HEK293 (cell line): ENCODE measurements at regions not wholly inside any gene's neighbourhood (a gene's known extent, or its start where the extent isn't known, plus 50 kb on each side); places are given as distances from the start of the nearest gene placed in this dataset.

Experiments used
- CTCF ChIA-PET: fragments of 350-600 bp; formaldehyde crosslinking; extraction: SDS; loops from one replicate; lab custom pipeline; 2021; ENCODE audit warnings: antibody characterized with exemption; lab: Yijun Ruan, JAX
- POLR2A ChIA-PET: fragments of 300-600 bp; formaldehyde crosslinking; extraction: SDS; loops from one replicate; lab custom pipeline; 2020; ENCODE audit warnings: antibody characterized with exemption, inconsistent platforms; lab: Yijun Ruan, JAX
- H3K27ac ChIP-seq: fragments of 200-500 bp; sonication (Bioruptor generic); 2 replicates; pipeline ENCODE4 v1.5.1; 2014; ENCODE audit warnings: low read depth, low read length, control low read depth, inconsistent platforms; ENCODE audit errors: extremely low read depth
- H3K36me3 ChIP-seq, 2 experiments: fragments of 200-500 bp in 1 of 2; sonication (Bioruptor generic) in 1 of 2; 1 replicate in 1 of 2; 2 replicates in 1 of 2; pipeline ENCODE4 v1.5.1; 2014 to 2017; ENCODE audit warnings: inconsistent platforms in 2 of 2, low read length in 2 of 2; ENCODE audit not compliant: control insufficient read depth in 2 of 2, insufficient read depth in 1 of 2
- H3K4me1 ChIP-seq: fragments of 200-500 bp; sonication (Bioruptor generic); 2 replicates; pipeline ENCODE4 v1.5.1; 2014; ENCODE audit warnings: mild to moderate bottlenecking, low read length, inconsistent platforms; ENCODE audit not compliant: control insufficient read depth, insufficient read depth
- H3K4me3 ChIP-seq: 2 replicates; pipeline ENCODE4 v1.5.1; 2011; ENCODE audit warnings: low read depth, mild to moderate bottlenecking, control low read depth, low read length, moderate library complexity
- H3K9me3 ChIP-seq: fragments of 200-500 bp; sonication (Bioruptor generic); 2 replicates; pipeline ENCODE4 v1.5.1; 2014; ENCODE audit warnings: low read depth, low read length, inconsistent platforms; ENCODE audit not compliant: control insufficient read depth, insufficient read depth
- EGR2 ChIP-seq: fragments of 450-650 bp; formaldehyde crosslinking; IDR thresholded peaks from 2 replicates; pipeline ENCODE4 v1.5.1; 2016; ENCODE audit warnings: low read depth, missing biosample characterization, missing genetic modification characterization
- GLI2 ChIP-seq: fragments of 450-650 bp; formaldehyde crosslinking; IDR thresholded peaks from 2 replicates; pipeline ENCODE4; 2017; ENCODE audit warnings: missing biosample characterization, missing genetic modification characterization, low read depth, borderline replicate concordance
- KLF7 ChIP-seq: fragments of 450-650 bp; formaldehyde crosslinking; IDR thresholded peaks from 2 replicates; pipeline ENCODE4 v1.5.1; 2016; ENCODE audit warnings: missing biosample characterization, missing genetic modification characterization, borderline replicate concordance
- PRDM10 ChIP-seq: fragments of 450-650 bp; formaldehyde crosslinking; IDR thresholded peaks from 2 replicates; pipeline ENCODE4 v1.5.1; 2016; ENCODE audit warnings: missing biosample characterization, missing genetic modification characterization
- PRDM4 ChIP-seq: fragments of 450-650 bp; formaldehyde crosslinking; IDR thresholded peaks from 2 replicates; pipeline ENCODE4 v1.5.1; 2017; ENCODE audit warnings: missing biosample characterization, missing genetic modification characterization
- TRIM28 ChIP-seq: IDR thresholded peaks from 2 replicates; pipeline ENCODE4 v1.6.1; 2011; ENCODE audit warnings: low read length, control low read depth, borderline replicate concordance
- ZBTB49 ChIP-seq: fragments of 450-650 bp; formaldehyde crosslinking; IDR thresholded peaks from 2 replicates; pipeline ENCODE4 v1.5.1; 2016; ENCODE audit warnings: missing biosample characterization, missing genetic modification characterization, low read depth
- ZEB2 ChIP-seq: fragments of 450-650 bp; formaldehyde crosslinking; IDR thresholded peaks from 2 replicates; pipeline ENCODE4 v1.5.1; 2016; ENCODE audit warnings: missing biosample characterization, missing genetic modification characterization
- ZFHX2 ChIP-seq: fragments of 450-650 bp; formaldehyde crosslinking; conservative IDR thresholded peaks from 2 replicates; pipeline ENCODE4 v1.5.1; 2016; ENCODE audit warnings: missing biosample characterization, missing genetic modification characterization
- ZFP3 ChIP-seq: fragments of 450-650 bp; formaldehyde crosslinking; IDR thresholded peaks from 2 replicates; pipeline ENCODE4 v1.5.1; 2016; ENCODE audit warnings: low read depth, missing biosample characterization, missing genetic modification characterization
- ZNF157 ChIP-seq: fragments of 450-650 bp; formaldehyde crosslinking; IDR thresholded peaks from 2 replicates; pipeline ENCODE4 v1.5.1; 2016; ENCODE audit warnings: missing biosample characterization, missing genetic modification characterization
- ZNF221 ChIP-seq: fragments of 450-650 bp; formaldehyde crosslinking; IDR thresholded peaks from 2 replicates; pipeline ENCODE4 v1.5.1; 2017; ENCODE audit warnings: missing biosample characterization, missing genetic modification characterization, borderline replicate concordance
- ZNF280D ChIP-seq: fragments of 450-650 bp; formaldehyde crosslinking; IDR thresholded peaks from 2 replicates; pipeline ENCODE4 v1.5.1; 2016; ENCODE audit warnings: missing biosample characterization, missing genetic modification characterization
- ZNF544 ChIP-seq: fragments of 450-650 bp; formaldehyde crosslinking; IDR thresholded peaks from 2 replicates; pipeline ENCODE4 v1.5.0; 2017; ENCODE audit warnings: missing biosample characterization, missing genetic modification characterization
- ZNF571 ChIP-seq: fragments of 450-650 bp; formaldehyde crosslinking; IDR thresholded peaks from 2 replicates; pipeline ENCODE4 v1.5.0; 2017; ENCODE audit warnings: missing biosample characterization, missing genetic modification characterization
- ZNF654 ChIP-seq: fragments of 450-650 bp; formaldehyde crosslinking; IDR thresholded peaks from 2 replicates; pipeline ENCODE4 v1.5.1; 2016; ENCODE audit warnings: low read depth, missing biosample characterization, missing genetic modification characterization
- ZNF704 ChIP-seq: fragments of 450-650 bp; formaldehyde crosslinking; IDR thresholded peaks from 2 replicates; pipeline ENCODE4 v1.5.1; 2016; ENCODE audit warnings: missing biosample characterization, missing genetic modification characterization
- ZNF76 ChIP-seq: fragments of 450-650 bp; formaldehyde crosslinking; IDR thresholded peaks from 2 replicates; pipeline ENCODE4; 2016; ENCODE audit warnings: low read depth, missing biosample characterization, missing genetic modification characterization, borderline replicate concordance
- ZNF777 ChIP-seq: fragments of 450-650 bp; formaldehyde crosslinking; IDR thresholded peaks from 2 replicates; pipeline ENCODE4 v1.5.1; 2017; ENCODE audit warnings: missing biosample characterization, missing genetic modification characterization, borderline replicate concordance
- ZSCAN30 ChIP-seq: fragments of 450-650 bp; IDR thresholded peaks from 2 replicates; pipeline ENCODE4 v1.5.1; 2018; ENCODE audit warnings: missing biosample characterization, mild to moderate bottlenecking, missing genetic modification characterization, moderate library complexity
- ZSCAN4 ChIP-seq: fragments of 450-650 bp; formaldehyde crosslinking; IDR thresholded peaks from 2 replicates; pipeline ENCODE4 v1.5.1; 2017; ENCODE audit warnings: missing biosample characterization, missing genetic modification characterization

GRCh38 chr17:72334205-72334604 is 213.4 kb downstream of the SOX9 start (continued):
- no peak for TF ChIP-seq ZNF704 (tag by site-specific recombination)
- TF ChIP-seq ZFHX2, result peak; percentile 23; the same call in 1 of the 2 replicates
- TF ChIP-seq ZNF571, result no peak
- TF ChIP-seq GLI2 (tag by site-specific recombination), result no peak
- TF ChIP-seq TRIM28, result no peak
- TF ChIP-seq ZNF654 (tag by site-specific recombination), result peak; percentile 39
- TF ChIP-seq ZSCAN30 (tag by site-specific recombination), result no peak
- 0 out of 2 replicates have a peak, but pooled peaks have one; percentile 10 for TF ChIP-seq EGR2
- no peak for TF ChIP-seq ZNF157
- no peak for TF ChIP-seq ZNF777 (tag by site-specific recombination)

GRCh38 chr17:72336026-72336803 is 215.4 kb downstream of the SOX9 start:
- H3K36me3 ChIP-seq, result no peaks in the 10 kb centered on the region
- no peak overlapping the region for H3K27ac ChIP-seq
- CTCF ChIA-PET, result interaction anchor here (1.8 kb wide), 1 partner anchor 9 kb away, joined by 5 read pairs; no protein-coding TSS in a partner anchor
- peaks cover 9% of the 10 kb centered on the region; the same call in 1 of the 2 replicates for H3K4me1 ChIP-seq
- H3K4me3 ChIP-seq, result no peak overlapping the region
- POLR2A ChIA-PET, result interaction anchor here (1.1 kb wide), 1 partner anchor 215 kb away, joined by 6 read pairs; the partner anchor contains the start of gene SOX9
- H3K9me3 ChIP-seq, result no peaks in the 10 kb centered on the region
- TF ChIP-seq ZNF280D (tag by site-specific recombination), result no peak
- TF ChIP-seq ZBTB49 (tag by site-specific recombination), result no peak
- no peak for TF ChIP-seq ZSCAN4 (tag by site-specific recombination)
- no peak for TF ChIP-seq ZNF221 (tag by site-specific recombination)
- TF ChIP-seq ZNF76 (tag by site-specific recombination), result no peak
- TF ChIP-seq PRDM4 (tag by site-specific recombination), result peak; percentile 56; the same call in 1 of the 2 replicates
- TF ChIP-seq ZNF544, result no peak
- peak; percentile 91 for TF ChIP-seq PRDM10 (tag by site-specific recombination)
- TF ChIP-seq ZEB2 (tag by site-specific recombination), result no peak
- no peak for TF ChIP-seq KLF7 (tag by site-specific recombination)
- no peak for TF ChIP-seq ZFP3 (tag by site-specific recombination)
